ENCODE measurements at regions not wholly inside any gene's neighbourhood (a gene's known extent, or its start where the extent isn't known, plus 50 kb on each side); places are given as distances from the start of the nearest gene placed in this dataset.

DNA sequence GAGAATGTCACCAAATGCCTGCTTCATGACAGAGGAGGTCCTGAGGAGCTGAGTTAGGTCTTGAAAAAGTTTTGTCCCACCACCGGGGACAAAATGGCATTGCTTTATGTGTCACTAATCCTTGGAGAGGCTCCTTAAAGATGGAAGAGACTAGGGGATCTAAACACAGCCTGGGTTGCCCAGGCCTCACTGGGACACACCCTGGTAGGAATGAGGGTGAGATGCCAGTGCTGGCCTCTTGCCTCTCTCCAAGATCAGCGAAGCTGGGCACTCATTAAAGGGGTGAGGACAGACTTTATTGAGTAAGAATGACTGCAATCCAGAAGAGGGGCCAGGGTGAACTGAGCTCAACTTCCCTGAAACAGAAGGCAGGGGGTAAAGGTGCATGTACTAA lies 58.5 kb upstream of the KLF13 start:
- Histone ChIP-seq H3K27ac (0 out of 2 replicates have a peak overlapping the region, but pooled peaks have one; percentile 31), H3K27me3 (ENCODE audit: insufficient read depth, low read depth, severe bottlenecking) (no peaks in the 10 kb centered on the region), H3K9me3 (ENCODE audit: severe bottlenecking) (no peaks in the 10 kb centered on the region), H3K4me3 (ENCODE audit: low read depth, low read length) (no peak overlapping the region), H3K36me3 (no peaks in the 10 kb centered on the region)
- TF ChIP-seq, protein P1, sequence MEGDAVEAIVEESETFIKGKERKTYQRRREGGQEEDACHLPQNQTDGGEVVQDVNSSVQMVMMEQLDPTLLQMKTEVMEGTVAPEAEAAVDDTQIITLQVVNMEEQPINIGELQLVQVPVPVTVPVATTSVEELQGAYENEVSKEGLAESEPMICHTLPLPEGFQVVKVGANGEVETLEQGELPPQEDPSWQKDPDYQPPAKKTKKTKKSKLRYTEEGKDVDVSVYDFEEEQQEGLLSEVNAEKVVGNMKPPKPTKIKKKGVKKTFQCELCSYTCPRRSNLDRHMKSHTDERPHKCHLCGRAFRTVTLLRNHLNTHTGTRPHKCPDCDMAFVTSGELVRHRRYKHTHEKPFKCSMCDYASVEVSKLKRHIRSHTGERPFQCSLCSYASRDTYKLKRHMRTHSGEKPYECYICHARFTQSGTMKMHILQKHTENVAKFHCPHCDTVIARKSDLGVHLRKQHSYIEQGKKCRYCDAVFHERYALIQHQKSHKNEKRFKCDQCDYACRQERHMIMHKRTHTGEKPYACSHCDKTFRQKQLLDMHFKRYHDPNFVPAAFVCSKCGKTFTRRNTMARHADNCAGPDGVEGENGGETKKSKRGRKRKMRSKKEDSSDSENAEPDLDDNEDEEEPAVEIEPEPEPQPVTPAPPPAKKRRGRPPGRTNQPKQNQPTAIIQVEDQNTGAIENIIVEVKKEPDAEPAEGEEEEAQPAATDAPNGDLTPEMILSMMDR (IDR thresholded peaks at IDR 0.05; ENCODE audit: low read depth, low read length) = no peak
- no peak for DNase-seq

DNA sequence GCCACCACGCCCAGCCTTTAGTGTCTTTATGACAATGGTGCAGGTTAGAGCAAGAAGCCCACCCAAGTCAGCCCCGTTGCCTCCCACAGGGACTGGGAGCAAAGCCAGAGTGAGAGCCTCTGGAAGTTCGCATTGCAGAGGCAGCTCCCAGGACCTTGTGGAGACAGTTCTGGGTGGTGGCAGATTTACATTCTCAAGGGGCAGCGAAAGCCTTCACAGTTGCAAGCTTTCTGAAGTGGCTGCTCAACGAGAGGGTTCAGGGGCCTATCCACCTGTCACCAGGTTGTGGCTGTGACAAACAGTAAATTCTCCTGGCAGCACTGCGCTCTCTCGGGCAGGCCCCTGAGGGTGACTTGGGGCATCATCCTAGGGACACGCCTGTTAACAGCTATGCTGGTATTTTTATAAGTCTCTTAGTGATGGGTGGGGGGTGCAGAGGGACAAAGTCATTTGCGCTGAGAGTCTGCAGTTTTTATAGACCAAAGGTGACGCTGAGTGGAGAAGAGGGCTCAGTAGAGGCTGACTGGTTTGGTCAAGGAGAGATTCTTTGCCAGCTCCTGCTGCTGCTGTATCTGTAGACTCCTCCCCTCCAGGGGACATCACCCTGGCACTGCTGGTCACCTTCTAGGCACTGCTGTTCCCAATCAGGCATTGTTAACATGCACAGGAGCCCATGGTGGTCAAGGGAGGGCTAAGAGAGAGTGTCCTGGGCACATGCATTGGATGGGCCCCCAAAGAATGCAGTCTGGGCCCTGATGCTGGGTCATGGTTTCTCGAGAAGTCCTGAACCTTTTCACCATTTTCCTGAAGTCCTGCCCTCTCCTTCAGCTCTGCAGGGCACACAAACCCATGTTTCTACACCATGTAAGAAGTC lies 57.5 kb upstream of the KLF13 start:
- TF ChIP-seq, protein P1 (IDR thresholded peaks at IDR 0.05; ENCODE audit: low read depth, low read length) = no peak
- H3K36me3 ChIP-seq = no peaks in the 10 kb centered on the region
- no peaks in the 10 kb centered on the region for H3K27me3 ChIP-seq (ENCODE audit: insufficient read depth, low read depth, severe bottlenecking)
- H3K9me3 ChIP-seq (ENCODE audit: severe bottlenecking) = no peaks in the 10 kb centered on the region
- H3K4me3 ChIP-seq (ENCODE audit: low read depth, low read length) = no peak overlapping the region
- no peak for DNase-seq
- H3K27ac ChIP-seq = no peak overlapping the region

DNA sequence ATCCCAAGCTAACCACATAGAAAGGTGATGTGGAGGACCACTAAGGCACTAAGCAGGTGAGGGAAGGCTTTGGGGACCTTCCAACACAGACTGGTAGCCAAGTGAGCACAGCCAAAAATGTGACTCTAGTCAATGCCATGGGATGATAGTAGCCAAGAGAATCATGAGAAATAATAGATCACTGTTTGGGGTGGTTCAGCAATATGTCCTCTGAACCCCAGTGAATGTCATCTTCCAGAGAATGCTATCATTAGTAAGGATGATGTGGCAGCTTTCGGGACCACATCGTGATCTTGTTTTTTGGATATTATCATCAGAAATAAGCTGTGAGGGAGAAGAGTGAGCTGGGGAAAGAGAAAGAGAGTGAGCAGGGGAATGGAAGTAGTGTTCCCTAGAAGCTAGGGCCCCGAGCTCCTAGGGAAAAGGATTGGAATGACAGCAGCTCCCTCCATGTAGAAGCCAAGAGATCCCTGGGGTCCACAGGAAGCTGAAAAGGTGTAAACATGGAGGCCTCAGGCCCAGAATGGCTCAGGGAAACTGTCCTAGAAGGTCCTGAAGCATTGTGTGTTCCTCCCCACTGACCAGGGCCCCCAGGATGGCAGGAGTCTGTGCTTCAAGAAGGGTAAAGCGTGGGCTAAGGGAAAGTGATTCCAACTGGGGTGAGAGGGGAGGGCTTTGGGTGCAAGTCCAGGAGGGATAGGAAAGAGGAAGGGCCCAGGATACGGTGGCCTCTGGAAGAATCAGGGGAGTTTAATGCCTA lies 56.6 kb upstream of the KLF13 start:
- DNase-seq = no peak
- Histone ChIP-seq H3K4me3 (ENCODE audit: low read depth, low read length) (no peak overlapping the region), H3K36me3 (no peaks in the 10 kb centered on the region), H3K27ac (no peak overlapping the region), H3K9me3 (ENCODE audit: severe bottlenecking) (no peaks in the 10 kb centered on the region), H3K27me3 (ENCODE audit: insufficient read depth, low read depth, severe bottlenecking) (no peaks in the 10 kb centered on the region)
- TF ChIP-seq, protein P1 (IDR thresholded peaks at IDR 0.05; ENCODE audit: low read depth, low read length) = no peak

DNA sequence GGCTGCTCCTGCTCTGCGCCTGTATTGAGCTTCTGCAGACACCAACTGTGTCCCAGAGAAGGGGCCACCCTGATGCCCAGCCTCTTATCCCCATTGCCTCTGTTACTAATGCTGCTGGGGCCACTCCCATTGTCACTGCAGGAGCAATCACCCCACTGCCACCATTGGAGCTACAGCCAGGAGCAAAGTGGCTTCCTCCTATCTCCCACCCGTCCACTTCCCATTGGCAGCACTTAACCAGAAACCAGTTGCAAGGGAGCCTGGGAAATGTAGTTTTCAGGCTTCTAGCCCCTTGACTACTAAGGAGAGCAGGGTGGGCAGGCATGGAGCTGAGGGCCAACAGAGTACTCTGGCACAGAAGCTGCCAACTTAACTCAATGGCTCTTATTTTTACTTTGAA lies 55.9 kb upstream of the KLF13 start:
- Histone ChIP-seq H3K27ac (no peak overlapping the region), H3K36me3 (no peaks in the 10 kb centered on the region), H3K9me3 (ENCODE audit: severe bottlenecking) (no peaks in the 10 kb centered on the region), H3K27me3 (ENCODE audit: insufficient read depth, low read depth, severe bottlenecking) (no peaks in the 10 kb centered on the region), H3K4me3 (ENCODE audit: low read depth, low read length) (no peak overlapping the region)
- no peak for DNase-seq
- TF ChIP-seq, protein P1 (IDR thresholded peaks at IDR 0.05; ENCODE audit: low read depth, low read length) = no peak

DNA sequence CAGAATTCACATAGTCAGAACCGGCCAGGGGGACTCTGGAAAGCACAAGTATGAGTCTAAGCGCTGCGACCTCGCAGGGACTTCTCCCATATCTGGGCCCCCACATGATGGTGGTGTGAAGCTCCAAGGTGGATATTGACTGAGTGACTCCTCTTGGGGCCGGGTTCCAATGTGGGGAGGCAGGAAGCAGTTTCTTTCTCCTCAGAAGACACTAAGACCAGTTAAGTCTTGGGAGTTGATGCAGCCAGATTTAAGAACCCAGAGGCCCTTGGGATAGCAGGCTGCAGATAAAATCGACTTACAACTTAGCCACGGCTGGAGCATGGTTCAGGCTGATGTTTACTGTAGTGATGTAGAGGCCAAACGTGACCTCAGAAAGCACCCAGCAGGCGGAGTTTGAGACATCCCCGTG lies 55.4 kb upstream of the KLF13 start:
- TF ChIP-seq, protein P1 (IDR thresholded peaks at IDR 0.05; ENCODE audit: low read depth, low read length) = no peak
- Histone ChIP-seq H3K27me3 (ENCODE audit: insufficient read depth, low read depth, severe bottlenecking) (no peaks in the 10 kb centered on the region), H3K4me3 (ENCODE audit: low read depth, low read length) (no peak overlapping the region), H3K27ac (peak overlapping the region; percentile 1; the same call in 1 of the 2 replicates), H3K36me3 (no peaks in the 10 kb centered on the region), H3K9me3 (ENCODE audit: severe bottlenecking) (no peaks in the 10 kb centered on the region)
- DNase-seq = no peak

All from WERI-Rb-1 (cell line).